ENCODE measurements at regions not wholly inside any gene's neighbourhood (a gene's known extent, or its start where the extent isn't known, plus 50 kb on each side); places are given as distances from the start of the nearest gene placed in this dataset.
A peak's percentile ranks its signal among the peaks of the same experiment; 100 is the strongest.

- no peak overlapping the region for H3K27ac ChIP-seq
- H3K9ac ChIP-seq: no peak overlapping the region
- H3K4me2 ChIP-seq: peak overlapping the region; percentile 43 to 89 (median 64); a peak in 21 of 22 replicates
- H3K9me3 ChIP-seq (replicated peaks in 1 of 11): peaks cover 5 to 14% (median 14%) of the 10 kb centered on the region in 11 experiments; a peak in 21 of 22 replicates
- H3K27me3 ChIP-seq: no peaks in the 10 kb centered on the region; a peak in 1 of 22 replicates
- no peaks in the 10 kb centered on the region for H4K20me1 ChIP-seq
- peaks cover 41 to 76% (median 62%) of the 10 kb centered on the region in 10 experiments for H3K4me1 ChIP-seq
- H3K36me3 ChIP-seq: no peaks in the 10 kb centered on the region
- no peak overlapping the region for H3K4me3 ChIP-seq
- no peak for TF ChIP-seq Cebpa-rat (IDR thresholded peaks at IDR 0.05)
These were observed 156.0 kb upstream of the RAB4A start for GRCh38 chr1:229114850-229115365.

DNA sequence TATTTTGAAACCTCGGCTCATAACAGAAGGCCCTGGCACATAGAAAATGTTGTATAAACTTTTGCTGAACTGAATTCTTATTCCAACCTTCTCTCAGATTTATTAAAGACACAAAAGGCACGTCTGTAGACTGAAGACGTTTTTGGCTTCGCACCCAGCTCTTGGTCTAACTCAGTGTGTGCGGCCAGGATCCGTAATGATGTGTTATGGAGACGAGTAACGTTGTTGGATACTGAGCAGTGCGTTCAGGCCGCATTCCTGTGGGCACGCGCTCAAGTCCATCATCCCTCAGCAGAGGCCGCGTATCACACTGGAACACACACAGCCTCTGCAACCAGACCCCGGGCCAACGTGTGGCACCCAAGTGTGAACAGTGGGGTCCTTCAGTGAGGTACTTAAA is 154.8 kb upstream of the RAB4A start:
- peak overlapping the region in 9 of 11 experiments; percentile 65 to 93 (median 85); a peak in 18 of 22 replicates for H3K4me2 ChIP-seq
- TF ChIP-seq Cebpa-rat (IDR thresholded peaks at IDR 0.05): no peak
- no peaks in the 10 kb centered on the region for H4K20me1 ChIP-seq
- peaks cover 5 to 19% (median 17%) of the 10 kb centered on the region in 11 experiments; a peak in 21 of 22 replicates for H3K9me3 ChIP-seq (replicated peaks in 1 of 11)
- H3K36me3 ChIP-seq: no peaks in the 10 kb centered on the region
- H3K9ac ChIP-seq: no peak overlapping the region
- H3K27ac ChIP-seq: no peak overlapping the region
- H3K4me3 ChIP-seq: no peak overlapping the region
- peaks cover 32 to 75% (median 59%) of the 10 kb centered on the region in 10 experiments for H3K4me1 ChIP-seq
- no peaks in the 10 kb centered on the region; a peak in 1 of 22 replicates for H3K27me3 ChIP-seq

GRCh38 chr1:229117664-229118300 is 153.1 kb upstream of the RAB4A start:
- TF ChIP-seq Cebpa-rat (IDR thresholded peaks at IDR 0.05): no peak
- no peaks in the 10 kb centered on the region for H3K27me3 ChIP-seq
- peak overlapping the region; percentile 65 to 93 (median 84) for H3K4me2 ChIP-seq
- H3K4me3 ChIP-seq: no peak overlapping the region
- peaks cover 5 to 22% (median 17%) of the 10 kb centered on the region in 11 experiments; a peak in 21 of 22 replicates for H3K9me3 ChIP-seq (replicated peaks in 1 of 11)
- H3K9ac ChIP-seq: peak overlapping the region in 2 of 11 experiments; percentile 1 to 20; a peak in 1 of 22 replicates
- no peaks in the 10 kb centered on the region for H4K20me1 ChIP-seq
- H3K36me3 ChIP-seq: no peaks in the 10 kb centered on the region
- peak overlapping the region in 4 of 11 experiments; percentile 7 to 24 (median 14); a peak in 2 of 22 replicates for H3K27ac ChIP-seq
- peaks cover 29 to 91% (median 72%) of the 10 kb centered on the region in 10 experiments for H3K4me1 ChIP-seq

DNA sequence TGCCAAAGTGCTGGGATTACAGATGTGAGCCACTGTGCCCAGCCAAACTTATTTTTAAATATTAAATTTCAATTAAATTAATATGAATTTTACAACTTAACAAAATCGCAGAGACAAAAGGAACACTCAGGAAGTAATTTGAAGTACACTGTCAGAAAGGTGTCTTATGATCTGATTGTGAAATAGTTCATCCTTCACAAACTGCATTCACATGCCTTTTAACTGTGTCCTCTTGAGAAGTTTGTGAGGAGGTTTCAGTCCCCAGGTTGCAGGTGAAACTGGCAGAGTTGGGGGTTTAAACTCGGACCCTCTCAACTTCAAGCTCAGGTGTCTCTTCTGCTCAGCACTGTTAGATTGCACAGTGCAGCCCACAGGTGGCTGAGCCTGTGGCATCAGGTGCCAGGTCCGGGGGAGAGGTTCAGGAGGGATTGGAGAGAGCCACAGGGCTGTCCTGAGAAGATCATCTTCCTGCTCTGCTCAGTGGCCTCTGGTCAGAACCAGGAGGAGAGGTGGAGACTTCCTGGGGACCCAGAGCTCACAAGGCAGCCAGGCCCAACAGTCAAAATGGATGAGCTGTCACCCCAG is 152.3 kb upstream of the RAB4A start:
- Histone ChIP-seq H3K4me3 (no peak overlapping the region), H4K20me1 (no peaks in the 10 kb centered on the region), H3K9ac (no peak overlapping the region), H3K27me3 (no peaks in the 10 kb centered on the region), H3K9me3 (replicated peaks in 1 of 11) (peaks cover 5 to 22% (median 17%) of the 10 kb centered on the region in 11 experiments; a peak in 21 of 22 replicates), H3K27ac (no peak overlapping the region), H3K4me1 (peaks cover 29 to 86% (median 73%) of the 10 kb centered on the region in 10 experiments), H3K36me3 (no peaks in the 10 kb centered on the region), H3K4me2 (peak overlapping the region; percentile 65 to 93 (median 84); a peak in 19 of 22 replicates)
- TF ChIP-seq Cebpa-rat (IDR thresholded peaks at IDR 0.05): no peak

GRCh38 chr1:229119161-229119560 is 151.8 kb upstream of the RAB4A start:
- Histone ChIP-seq H3K27ac (no peak overlapping the region), H3K4me3 (no peak overlapping the region), H3K9me3 (replicated peaks in 1 of 11) (peaks cover 5 to 22% (median 17%) of the 10 kb centered on the region in 11 experiments; a peak in 21 of 22 replicates), H3K4me1 (peaks cover 34 to 85% (median 73%) of the 10 kb centered on the region in 10 experiments), H3K36me3 (no peaks in the 10 kb centered on the region), H3K27me3 (no peaks in the 10 kb centered on the region), H4K20me1 (no peaks in the 10 kb centered on the region), H3K4me2 (peak overlapping the region in 4 of 11 experiments; percentile 6 to 89 (median 80); a peak in 3 of 22 replicates), H3K9ac (no peak overlapping the region)
- no peak for TF ChIP-seq Cebpa-rat (IDR thresholded peaks at IDR 0.05)

- Histone ChIP-seq H4K20me1 (no peaks in the 10 kb centered on the region), H3K9me3 (replicated peaks in 1 of 11) (peaks cover 5 to 22% (median 17%) of the 10 kb centered on the region in 11 experiments; a peak in 21 of 22 replicates), H3K4me3 (no peak overlapping the region), H3K9ac (no peak overlapping the region), H3K4me2 (peak overlapping the region in 5 of 11 experiments; percentile 13 to 69 (median 58); a peak in 4 of 22 replicates), H3K36me3 (no peaks in the 10 kb centered on the region), H3K27me3 (no peaks in the 10 kb centered on the region), H3K4me1 (peaks cover 35 to 84% (median 67%) of the 10 kb centered on the region in 10 experiments), H3K27ac (no peak overlapping the region)
- TF ChIP-seq Cebpa-rat (IDR thresholded peaks at IDR 0.05): no peak
These were observed 151.0 kb upstream of the RAB4A start for GRCh38 chr1:229119876-229120275.

DNA sequence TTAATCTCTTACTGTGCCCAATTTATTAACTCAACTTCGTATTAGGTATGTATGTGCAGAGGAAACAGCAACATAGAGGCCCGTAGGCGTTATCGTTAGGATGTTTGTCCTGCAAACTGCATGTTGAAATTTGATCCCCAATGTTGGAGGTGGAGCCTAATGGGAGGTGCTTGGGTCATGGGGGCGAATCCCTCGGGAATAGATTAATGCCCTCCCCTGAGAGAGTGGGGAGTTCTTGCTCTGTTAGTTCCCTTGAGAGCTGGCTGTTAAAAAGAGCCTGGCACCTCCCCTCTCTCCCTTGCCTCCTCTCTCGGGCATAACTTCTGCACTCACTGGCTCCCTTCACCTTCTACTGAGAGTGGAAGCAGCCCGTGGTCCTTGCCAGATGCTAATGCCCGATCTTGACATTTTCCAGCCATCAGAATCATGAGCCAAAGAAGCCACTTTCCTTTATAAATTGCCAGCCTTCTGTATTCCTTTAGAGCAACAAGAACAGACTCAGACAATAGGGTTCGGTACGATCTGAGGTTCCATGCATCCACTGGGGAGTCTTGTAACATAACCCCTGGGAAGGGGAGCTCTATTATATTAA is 149.0 kb upstream of the RAB4A start:
- no peak for TF ChIP-seq Cebpa-rat (IDR thresholded peaks at IDR 0.05)
- Histone ChIP-seq H3K4me3 (no peak overlapping the region), H4K20me1 (no peaks in the 10 kb centered on the region), H3K36me3 (no peaks in the 10 kb centered on the region), H3K4me1 (peaks cover 35 to 78% (median 58%) of the 10 kb centered on the region in 10 experiments), H3K9me3 (replicated peaks in 1 of 11) (peaks cover 5 to 22% (median 17%) of the 10 kb centered on the region in 11 experiments; a peak in 21 of 22 replicates), H3K9ac (no peak overlapping the region), H3K27me3 (no peaks in the 10 kb centered on the region), H3K4me2 (peak overlapping the region in 8 of 11 experiments; percentile 33 to 69 (median 57); a peak in 16 of 22 replicates), H3K27ac (no peak overlapping the region)

DNA sequence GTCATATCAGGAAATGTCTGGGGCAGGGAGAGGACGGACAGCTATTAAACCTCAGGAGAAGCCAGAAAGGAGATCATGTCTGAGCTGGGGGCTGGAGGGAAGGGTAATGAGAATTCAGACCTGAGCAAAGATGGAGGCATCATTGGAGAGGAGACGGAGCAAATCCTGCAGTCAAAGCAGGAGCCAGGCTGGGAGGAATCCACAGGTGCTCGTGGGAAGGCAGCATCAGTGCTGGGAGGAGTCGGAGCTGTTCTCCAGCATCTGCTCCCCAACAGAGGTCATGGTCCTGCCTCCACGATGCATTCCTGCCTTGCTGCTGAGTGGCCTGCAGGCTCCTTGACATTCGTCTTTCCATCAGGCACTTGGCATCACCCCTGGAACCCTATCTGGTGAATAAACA is 148.3 kb upstream of the RAB4A start:
- no peak overlapping the region for H3K9ac ChIP-seq
- no peak for TF ChIP-seq Cebpa-rat (IDR thresholded peaks at IDR 0.05)
- H4K20me1 ChIP-seq: no peaks in the 10 kb centered on the region
- H3K27ac ChIP-seq: no peak overlapping the region
- H3K27me3 ChIP-seq: no peaks in the 10 kb centered on the region
- peaks cover 35 to 78% (median 58%) of the 10 kb centered on the region in 10 experiments for H3K4me1 ChIP-seq
- peak overlapping the region in 8 of 11 experiments; percentile 33 to 69 (median 57); a peak in 14 of 22 replicates for H3K4me2 ChIP-seq
- no peaks in the 10 kb centered on the region for H3K36me3 ChIP-seq
- no peak overlapping the region for H3K4me3 ChIP-seq
- H3K9me3 ChIP-seq (replicated peaks in 1 of 11): peaks cover 5 to 22% (median 17%) of the 10 kb centered on the region in 11 experiments; a peak in 21 of 22 replicates
